ENCODE measurements at regions not wholly inside any gene's neighbourhood (a gene's known extent, or its start where the extent isn't known, plus 50 kb on each side); places are given as distances from the start of the nearest gene placed in this dataset.

DNA sequence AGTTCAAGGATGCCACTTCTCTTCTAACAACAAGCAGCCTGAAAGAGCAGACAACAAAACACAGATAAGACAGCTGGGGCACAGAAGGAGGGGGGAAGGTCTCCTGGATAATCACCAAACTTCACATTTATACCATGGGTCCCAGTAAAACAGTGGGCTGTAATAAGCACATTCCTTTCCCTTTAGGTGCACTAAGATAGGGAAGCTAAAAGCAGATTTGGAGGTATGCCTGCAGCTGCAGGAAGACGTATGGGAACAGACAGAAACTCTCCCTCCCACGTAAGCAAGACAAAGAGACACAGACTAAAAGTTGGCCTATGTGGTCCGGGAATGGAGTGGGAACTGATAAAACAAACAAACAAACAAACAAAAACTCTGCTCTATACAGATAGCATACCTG lies 612.1 kb downstream of the MRPL39 start:
- no peak for TF ChIP-seq REST (IDR thresholded peaks at IDR 0.05; ENCODE audit: low read depth)
- TF ChIP-seq TEAD4 (IDR thresholded peaks at IDR 0.05), result no peak
- TF ChIP-seq ZBTB7A (IDR thresholded peaks at IDR 0.05; ENCODE audit: low read depth), result no peak
- no peak for TF ChIP-seq CREB1 (IDR thresholded peaks at IDR 0.05; ENCODE audit: low read depth)
- TF ChIP-seq EGR1 (IDR thresholded peaks at IDR 0.05), result no peak
- TF ChIP-seq EP300 (IDR thresholded peaks at IDR 0.05; ENCODE audit: borderline replicate concordance), result no peak
- no peak for TF ChIP-seq NFIC (IDR thresholded peaks at IDR 0.05)
- no peak for TF ChIP-seq MAX (IDR thresholded peaks at IDR 0.05)
- TF ChIP-seq CEBPB (IDR thresholded peaks at IDR 0.05), result no peak
- TF ChIP-seq, protein P1, sequence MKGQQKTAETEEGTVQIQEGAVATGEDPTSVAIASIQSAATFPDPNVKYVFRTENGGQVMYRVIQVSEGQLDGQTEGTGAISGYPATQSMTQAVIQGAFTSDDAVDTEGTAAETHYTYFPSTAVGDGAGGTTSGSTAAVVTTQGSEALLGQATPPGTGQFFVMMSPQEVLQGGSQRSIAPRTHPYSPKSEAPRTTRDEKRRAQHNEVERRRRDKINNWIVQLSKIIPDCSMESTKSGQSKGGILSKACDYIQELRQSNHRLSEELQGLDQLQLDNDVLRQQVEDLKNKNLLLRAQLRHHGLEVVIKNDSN (IDR thresholded peaks at IDR 0.05), result no peak
- TF ChIP-seq TAF1 (IDR thresholded peaks at IDR 0.05; ENCODE audit: low read depth), result no peak

- TF ChIP-seq REST (IDR thresholded peaks at IDR 0.05; ENCODE audit: low read depth), result no peak
- TF ChIP-seq EGR1 (IDR thresholded peaks at IDR 0.05), result no peak
- TF ChIP-seq TCF12 (IDR thresholded peaks at IDR 0.05; ENCODE audit: low read depth), result no peak
- TF ChIP-seq YY1 (IDR thresholded peaks at IDR 0.05; ENCODE audit: low read depth), result no peak
- TF ChIP-seq EP300 (IDR thresholded peaks at IDR 0.05; ENCODE audit: borderline replicate concordance), result no peak
- TF ChIP-seq ZBTB7A (IDR thresholded peaks at IDR 0.05; ENCODE audit: low read depth), result no peak
- TF ChIP-seq CEBPB (IDR thresholded peaks at IDR 0.05), result no peak
- TF ChIP-seq TEAD4 (IDR thresholded peaks at IDR 0.05), result no peak
- no peak for TF ChIP-seq RAD21 (IDR thresholded peaks at IDR 0.05; ENCODE audit: low read depth)
- no peak for TF ChIP-seq TAF1 (IDR thresholded peaks at IDR 0.05; ENCODE audit: low read depth)
- no peak for TF ChIP-seq FOXM1 (IDR thresholded peaks at IDR 0.05; ENCODE audit: borderline replicate concordance, low read depth)
- no peak for TF ChIP-seq NFIC (IDR thresholded peaks at IDR 0.05)
- no peak for TF ChIP-seq MAX (IDR thresholded peaks at IDR 0.05)
- TF ChIP-seq CREB1 (IDR thresholded peaks at IDR 0.05; ENCODE audit: low read depth), result no peak
- TF ChIP-seq, protein P1 (IDR thresholded peaks at IDR 0.05), result no peak
These were observed 612.6 kb downstream of the MRPL39 start for GRCh38 chr21:24994717-24995116.

GRCh38 chr21:24989516-24989915 lies 617.8 kb downstream of the MRPL39 start:
- no peak for TF ChIP-seq REST (IDR thresholded peaks at IDR 0.05; ENCODE audit: low read depth)
- TF ChIP-seq FOXM1 (IDR thresholded peaks at IDR 0.05; ENCODE audit: borderline replicate concordance, low read depth), result no peak
- TF ChIP-seq ZBTB7A (IDR thresholded peaks at IDR 0.05; ENCODE audit: low read depth), result no peak
- no peak for TF ChIP-seq YY1 (IDR thresholded peaks at IDR 0.05; ENCODE audit: low read depth)
- no peak for TF ChIP-seq EGR1 (IDR thresholded peaks at IDR 0.05)
- TF ChIP-seq TAF1 (IDR thresholded peaks at IDR 0.05; ENCODE audit: low read depth), result no peak
- TF ChIP-seq TEAD4 (IDR thresholded peaks at IDR 0.05), result no peak
- TF ChIP-seq, protein P1 (IDR thresholded peaks at IDR 0.05), result no peak
- no peak for TF ChIP-seq CEBPB (IDR thresholded peaks at IDR 0.05)
- no peak for TF ChIP-seq TCF12 (IDR thresholded peaks at IDR 0.05; ENCODE audit: low read depth)

GRCh38 chr21:24988941-24989340 lies 618.3 kb downstream of the MRPL39 start:
- no peak for TF ChIP-seq EGR1 (IDR thresholded peaks at IDR 0.05)
- TF ChIP-seq EP300 (IDR thresholded peaks at IDR 0.05; ENCODE audit: borderline replicate concordance), result no peak
- TF ChIP-seq, protein P1 (IDR thresholded peaks at IDR 0.05), result no peak
- no peak for TF ChIP-seq CEBPB (IDR thresholded peaks at IDR 0.05)
- TF ChIP-seq RAD21 (IDR thresholded peaks at IDR 0.05; ENCODE audit: low read depth), result no peak
- no peak for TF ChIP-seq FOXM1 (IDR thresholded peaks at IDR 0.05; ENCODE audit: borderline replicate concordance, low read depth)
- TF ChIP-seq REST (IDR thresholded peaks at IDR 0.05; ENCODE audit: low read depth), result no peak
- no peak for TF ChIP-seq ZBTB7A (IDR thresholded peaks at IDR 0.05; ENCODE audit: low read depth)
- no peak for TF ChIP-seq MAX (IDR thresholded peaks at IDR 0.05)
- no peak for TF ChIP-seq NFIC (IDR thresholded peaks at IDR 0.05)
- no peak for TF ChIP-seq YY1 (IDR thresholded peaks at IDR 0.05; ENCODE audit: low read depth)
- no peak for TF ChIP-seq TCF12 (IDR thresholded peaks at IDR 0.05; ENCODE audit: low read depth)
